ENCODE measurements at regions not wholly inside any gene's neighbourhood (a gene's known extent, or its start where the extent isn't known, plus 50 kb on each side); places are given as distances from the start of the nearest gene placed in this dataset.

GRCh38 chr16:64150193-64150592, 971.7 kb downstream of the CDH11 start:
- intact Hi-C loops (cut with DNase I) = no loop called here
- TF ChIP-seq CTCF (IDR thresholded peaks at IDR 0.05) (no peak), POLR2A (IDR thresholded peaks at IDR 0.05) (no peak), EP300 (IDR thresholded peaks at IDR 0.05) (no peak), POLR2AphosphoS5 (IDR thresholded peaks at IDR 0.05) (no peak)
- no peaks in the 10 kb centered on the region for H3K27me3 ChIP-seq
- H3K4me1 ChIP-seq = no peaks in the 10 kb centered on the region
- H3K9me3 ChIP-seq = no peaks in the 10 kb centered on the region
- no peak overlapping the region for H3K4me3 ChIP-seq
- DNase-seq = no peak
- H3K36me3 ChIP-seq = no peaks in the 10 kb centered on the region
- WGBS, 2 donors = 86 to 89% methylated on average over 3 of the region's 3 CpGs
- no peak overlapping the region for H3K27ac ChIP-seq

GRCh38 chr16:64149756-64150155, 972.1 kb downstream of the CDH11 start:
- WGBS, 2 donors = 81 to 85% methylated on average over 2 of the region's 2 CpGs
- Histone ChIP-seq H3K4me1 (no peaks in the 10 kb centered on the region), H3K27ac (no peak overlapping the region), H3K9me3 (no peaks in the 10 kb centered on the region), H3K4me3 (no peak overlapping the region), H3K36me3 (no peaks in the 10 kb centered on the region), H3K27me3 (no peaks in the 10 kb centered on the region)
- no peak for DNase-seq
- intact Hi-C loops (cut with DNase I) = no loop called here
- TF ChIP-seq CTCF (IDR thresholded peaks at IDR 0.05) (no peak), POLR2AphosphoS5 (IDR thresholded peaks at IDR 0.05) (no peak), POLR2A (IDR thresholded peaks at IDR 0.05) (no peak)

GRCh38 chr16:64148356-64148755, 973.5 kb downstream of the CDH11 start:
- WGBS, 2 donors = 78 to 82% methylated on average over 1 of the region's 1 CpG
- DNase-seq = no peak
- intact Hi-C loops (cut with DNase I) = no loop called here

GRCh38 chr16:64147941-64148340, 973.9 kb downstream of the CDH11 start:
- no peaks in the 10 kb centered on the region for H3K9me3 ChIP-seq
- no peak for DNase-seq
- intact Hi-C loops (cut with DNase I) = no loop called here
- no peak overlapping the region for H3K27ac ChIP-seq
- TF ChIP-seq POLR2AphosphoS5 (IDR thresholded peaks at IDR 0.05) (no peak), EP300 (IDR thresholded peaks at IDR 0.05) (no peak), POLR2A (IDR thresholded peaks at IDR 0.05) (no peak), CTCF (IDR thresholded peaks at IDR 0.05) (no peak)
- WGBS, 2 donors = 91 to 95% methylated on average over 3 of the region's 3 CpGs
- no peak overlapping the region for H3K4me3 ChIP-seq
- no peaks in the 10 kb centered on the region for H3K4me1 ChIP-seq
- H3K36me3 ChIP-seq = no peaks in the 10 kb centered on the region
- H3K27me3 ChIP-seq = no peaks in the 10 kb centered on the region

More at GRCh38 chr16:64148356-64148755, 973.5 kb downstream of the CDH11 start:
- no peak overlapping the region for H3K27ac ChIP-seq
- H3K4me3 ChIP-seq = no peak overlapping the region
- no peak for TF ChIP-seq POLR2AphosphoS5 (IDR thresholded peaks at IDR 0.05)
- no peak for TF ChIP-seq CTCF (IDR thresholded peaks at IDR 0.05)
- no peak for TF ChIP-seq POLR2A (IDR thresholded peaks at IDR 0.05)
- no peak for TF ChIP-seq EP300 (IDR thresholded peaks at IDR 0.05)
- no peaks in the 10 kb centered on the region for H3K27me3 ChIP-seq
- H3K4me1 ChIP-seq = no peaks in the 10 kb centered on the region
- no peaks in the 10 kb centered on the region for H3K9me3 ChIP-seq
- no peaks in the 10 kb centered on the region for H3K36me3 ChIP-seq

GRCh38 chr16:64144617-64145016, 977.2 kb downstream of the CDH11 start:
- no peaks in the 10 kb centered on the region for H3K27me3 ChIP-seq
- TF ChIP-seq POLR2AphosphoS5 (IDR thresholded peaks at IDR 0.05) (no peak), EP300 (IDR thresholded peaks at IDR 0.05) (no peak), POLR2A (IDR thresholded peaks at IDR 0.05) (no peak), CTCF (IDR thresholded peaks at IDR 0.05) (no peak)
- H3K9me3 ChIP-seq = no peaks in the 10 kb centered on the region
- no peak for DNase-seq
- WGBS, 2 donors = 61 to 64% methylated on average over 2 of the region's 2 CpGs
- no peak overlapping the region for H3K27ac ChIP-seq
- H3K4me3 ChIP-seq = no peak overlapping the region
- no peaks in the 10 kb centered on the region for H3K4me1 ChIP-seq
- intact Hi-C loops (cut with DNase I) = no loop called here
- no peaks in the 10 kb centered on the region for H3K36me3 ChIP-seq
